NCI-H82 treated with DMSO at 0.1 percent for 48 hours (cell line): ENCODE measurements at regions not wholly inside any gene's neighbourhood (a gene's known extent, or its start where the extent isn't known, plus 50 kb on each side); places are given as distances from the start of the nearest gene placed in this dataset.
"Not testable (repeated sequence)": the region's sequence is repeated elsewhere in the genome, so short reads cannot be mapped to it uniquely, and the experiment has no call there.

Experiments used
- DNase-seq: peaks from one replicate; lab custom pipeline; 2025; ENCODE audit not compliant: unreplicated experiment; lab: John Stamatoyannopoulos, UW

- no peak for DNase-seq
Measured at GRCh38 chr1:173341971-173342370, 134.8 kb upstream of the TNFSF4 start.

- no peak for DNase-seq
Measured at GRCh38 chr1:173342736-173343135, 134.4 kb upstream of the PRDX6 start.

DNA sequence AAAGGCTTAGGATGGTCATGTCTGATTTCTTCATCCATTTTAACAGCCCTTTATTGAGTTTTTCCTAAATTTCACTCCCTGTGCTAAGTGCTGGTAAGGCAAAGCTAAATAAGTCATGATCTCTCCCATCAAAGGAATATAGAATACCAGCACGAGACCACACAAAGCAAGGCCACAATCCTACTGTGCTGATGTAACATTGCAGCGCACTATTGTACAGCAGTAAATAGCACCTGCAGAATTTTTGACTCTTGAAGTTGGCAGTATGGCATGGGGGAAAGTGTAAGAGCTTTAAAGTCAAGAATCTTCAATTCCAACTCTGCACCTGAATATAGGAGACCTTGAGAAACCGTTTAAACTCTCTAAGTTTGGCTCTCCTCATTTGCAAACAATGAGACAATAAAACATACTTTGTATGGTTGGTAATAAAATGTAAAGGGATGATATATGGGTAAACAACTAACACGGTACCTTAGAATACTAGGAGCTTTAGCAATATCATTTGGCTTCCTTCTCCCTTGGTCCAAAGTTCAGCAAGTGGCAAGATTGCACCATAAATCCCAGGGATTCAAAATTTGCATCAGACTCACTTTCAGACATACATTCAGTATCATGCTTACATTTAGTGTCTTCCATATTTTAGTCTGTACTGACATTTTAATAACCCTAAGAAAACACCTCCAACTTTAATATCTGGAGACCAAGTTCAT, 132.9 kb upstream of the PRDX6 start:
- no peak for DNase-seq

DNA sequence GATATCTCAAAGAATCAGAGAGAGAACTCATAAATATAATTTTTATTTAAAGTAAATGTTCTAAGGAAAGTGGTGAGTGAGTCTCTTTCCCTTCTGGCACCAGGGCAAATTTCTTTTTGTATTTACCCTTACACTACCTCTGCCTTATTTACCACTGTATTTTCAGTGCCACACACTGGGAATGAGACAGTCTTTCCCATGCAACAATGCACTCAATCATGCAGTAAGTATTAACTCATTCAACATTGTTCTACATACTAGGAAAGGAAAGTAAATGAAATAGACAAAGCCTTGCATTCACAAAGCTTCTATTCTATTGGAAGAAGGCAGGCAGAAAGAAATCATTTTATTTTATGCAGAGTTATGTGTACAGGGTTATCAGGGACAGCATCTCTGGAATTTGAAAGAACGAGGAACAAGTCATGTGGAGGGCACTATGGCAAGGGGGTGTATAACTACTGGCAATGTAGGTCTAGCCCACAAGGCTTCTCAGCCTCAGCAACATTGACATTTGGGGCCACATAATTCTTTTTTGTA, 129.8 kb upstream of the PRDX6 start:
- no peak for DNase-seq

DNA sequence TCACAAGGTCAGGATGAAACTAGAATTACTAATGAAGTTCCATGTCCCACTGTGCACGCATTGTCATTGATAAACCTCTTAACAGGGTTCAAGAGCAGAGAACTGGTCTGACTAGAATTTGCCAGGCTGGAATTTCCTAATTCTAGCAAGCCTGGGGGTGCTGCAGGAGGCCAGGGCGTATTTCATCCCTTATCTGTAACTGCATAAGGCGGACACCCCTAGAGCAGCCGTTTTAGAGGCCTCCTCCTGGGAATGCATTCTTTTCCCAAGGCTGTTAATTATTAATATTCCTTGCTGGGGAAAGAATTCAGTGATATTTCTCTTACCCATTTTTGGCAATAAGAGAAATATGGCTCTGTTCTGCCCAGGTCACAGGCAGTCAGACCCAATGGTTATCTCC, 124.5 kb upstream of the PRDX6 start:
- not testable (repeated sequence) for DNase-seq

DNA sequence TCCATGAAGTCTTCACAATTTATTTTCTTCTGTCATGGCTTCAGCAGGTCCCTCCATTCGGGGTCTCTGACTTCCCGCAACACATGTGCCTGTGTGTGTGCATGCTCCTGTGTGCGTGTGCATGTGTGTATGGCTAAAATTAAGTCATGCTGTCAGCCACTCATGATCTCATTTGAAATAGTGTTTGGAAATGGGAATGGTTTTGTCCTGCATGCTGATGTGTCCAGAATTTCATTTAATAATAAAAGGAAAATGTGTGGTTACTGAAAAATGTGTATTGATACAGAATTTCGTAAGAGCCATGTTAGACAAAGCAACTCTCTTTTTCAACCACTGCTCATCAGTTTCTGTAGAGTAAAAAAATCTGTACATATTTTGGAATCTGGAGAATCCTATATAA, 123.8 kb upstream of the PRDX6 start:
- no peak for DNase-seq

DNA sequence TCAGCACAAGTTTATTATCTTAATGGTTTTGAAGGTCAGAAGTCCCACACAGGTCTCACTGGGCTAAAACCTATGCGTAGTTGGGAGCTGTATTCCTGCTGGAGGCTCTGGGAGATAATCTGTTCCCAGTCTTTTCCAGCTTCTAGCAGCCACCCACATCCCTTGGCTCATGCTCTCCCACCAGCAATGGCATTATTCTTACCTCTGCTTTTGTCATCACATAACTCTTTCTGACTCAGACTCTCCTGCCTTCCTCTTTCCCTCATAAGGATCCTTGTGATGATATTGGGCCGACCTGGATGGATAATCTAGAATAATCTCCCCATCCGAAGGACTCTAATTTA, 122.2 kb upstream of the PRDX6 start:
- no peak for DNase-seq

DNA sequence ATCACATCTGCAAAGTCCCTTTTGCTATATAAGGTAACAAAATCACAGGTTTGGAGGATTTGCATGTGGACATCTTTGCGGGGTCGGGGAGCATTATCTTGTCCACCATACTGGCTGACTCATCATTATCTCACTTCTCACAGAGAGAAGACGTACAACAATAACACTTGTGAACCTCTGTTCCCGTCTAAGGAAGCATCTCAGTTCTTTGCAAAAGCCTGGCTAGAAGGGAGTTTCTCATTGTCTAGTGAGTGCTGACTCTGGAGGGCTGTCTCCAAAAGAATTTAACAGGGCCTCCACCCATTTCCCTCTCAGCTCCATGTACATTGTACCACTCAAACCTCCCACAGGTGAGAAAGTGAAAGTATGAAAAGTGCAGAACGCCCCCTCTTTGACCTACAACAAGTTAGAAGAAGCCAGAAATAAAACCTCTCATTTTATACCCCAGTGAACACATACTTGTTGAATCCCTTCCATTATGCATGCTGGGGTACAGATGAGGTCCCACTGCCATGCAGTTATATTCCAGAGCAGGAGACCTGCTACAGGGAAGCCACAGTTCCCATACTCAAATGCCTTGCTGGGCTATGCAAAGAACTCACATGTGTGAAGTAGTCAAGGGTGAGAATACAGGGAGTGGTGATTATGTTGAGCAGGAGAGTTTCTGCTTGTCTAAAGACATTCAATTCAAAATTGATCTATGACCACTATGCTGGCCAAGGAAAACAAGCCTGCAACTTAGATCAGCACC, 121.7 kb upstream of the PRDX6 start:
- DNase-seq, result no peak

DNA sequence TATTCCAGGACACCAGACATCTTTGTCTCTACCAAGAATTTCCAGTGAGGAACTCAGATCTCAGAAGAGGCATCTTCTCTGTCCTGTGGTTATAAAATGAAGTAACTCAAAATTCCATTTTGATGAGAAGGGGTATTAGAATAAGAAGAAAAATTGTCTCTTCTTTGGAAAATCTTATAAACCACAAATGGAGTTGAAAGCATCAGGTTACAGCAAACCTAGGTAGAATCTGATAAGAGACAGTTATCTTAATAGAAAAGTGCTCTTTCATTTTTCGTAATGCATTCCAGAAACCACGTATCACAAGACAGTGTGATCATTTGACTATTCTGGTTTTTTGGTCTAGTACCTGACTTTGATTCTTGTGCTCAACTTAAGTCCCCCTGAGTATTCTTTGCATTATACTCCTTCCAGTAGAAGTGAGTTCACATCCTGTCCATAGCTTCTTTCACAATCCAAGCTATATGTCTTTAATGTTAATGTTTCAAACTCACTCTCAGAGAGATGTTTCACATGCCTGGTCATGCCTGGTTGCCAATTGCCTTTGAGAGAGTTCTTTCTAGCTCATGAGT, 120.9 kb upstream of the PRDX6 start:
- DNase-seq, result no peak

DNA sequence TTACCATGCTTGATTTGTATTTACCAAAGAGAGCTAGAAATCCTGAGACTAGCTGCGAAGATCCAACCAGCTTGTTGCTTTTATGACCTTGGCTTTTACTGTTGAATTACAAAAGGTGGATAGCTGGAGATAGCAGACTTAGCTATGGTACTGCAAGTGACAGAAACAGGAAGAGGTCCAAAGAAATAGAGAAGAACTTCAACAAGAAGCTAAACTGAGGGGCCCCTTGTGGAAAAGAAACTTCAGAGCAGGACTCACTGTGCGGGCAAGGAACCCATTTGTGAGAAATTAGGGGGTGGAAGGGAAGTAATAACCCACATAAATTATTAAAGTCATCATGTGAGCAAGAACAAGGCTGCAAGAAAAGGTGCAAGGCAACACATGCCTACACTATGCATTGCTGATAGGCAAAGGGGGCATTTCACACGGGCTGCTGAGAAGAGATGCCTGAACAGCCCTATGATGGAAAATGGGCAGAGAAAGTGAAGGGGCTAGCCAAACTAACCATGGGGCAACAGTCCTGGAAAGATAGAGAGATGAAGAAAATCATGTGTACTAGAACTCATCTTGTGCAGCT, 116.6 kb upstream of the PRDX6 start:
- DNase-seq, result no peak

DNA sequence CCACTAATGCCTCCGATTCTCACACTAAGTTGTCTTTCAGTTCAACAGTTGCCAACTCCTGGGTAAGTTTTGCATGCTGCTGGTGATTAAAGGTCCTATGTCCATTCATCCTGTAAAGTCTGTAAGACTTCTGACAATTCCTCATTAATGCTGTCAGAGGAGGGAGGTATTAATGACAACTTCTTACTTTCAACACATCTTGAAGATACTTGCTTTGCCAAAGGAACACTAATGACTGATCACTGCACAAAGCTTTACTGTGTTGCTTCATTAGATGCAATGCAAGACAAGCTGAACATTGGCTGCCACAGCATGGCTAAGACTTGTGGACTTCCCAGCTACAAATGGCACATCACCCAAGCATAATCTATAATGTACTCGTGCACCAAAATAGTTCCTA, 114.6 kb upstream of the PRDX6 start:
- DNase-seq, result no peak

GRCh38 chr1:173364827-173365226, 112.3 kb upstream of the PRDX6 start:
- no peak for DNase-seq

GRCh38 chr1:173365341-173365740, 111.8 kb upstream of the PRDX6 start:
- no peak for DNase-seq

- DNase-seq, result no peak
Measured at GRCh38 chr1:173367136-173367535, 110.0 kb upstream of the PRDX6 start.

- DNase-seq, result not testable (repeated sequence)
Measured at GRCh38 chr1:173370586-173370985, 106.5 kb upstream of the PRDX6 start.

GRCh38 chr1:173376065-173376464, 101.1 kb upstream of the PRDX6 start:
- DNase-seq, result not testable (repeated sequence)

DNA sequence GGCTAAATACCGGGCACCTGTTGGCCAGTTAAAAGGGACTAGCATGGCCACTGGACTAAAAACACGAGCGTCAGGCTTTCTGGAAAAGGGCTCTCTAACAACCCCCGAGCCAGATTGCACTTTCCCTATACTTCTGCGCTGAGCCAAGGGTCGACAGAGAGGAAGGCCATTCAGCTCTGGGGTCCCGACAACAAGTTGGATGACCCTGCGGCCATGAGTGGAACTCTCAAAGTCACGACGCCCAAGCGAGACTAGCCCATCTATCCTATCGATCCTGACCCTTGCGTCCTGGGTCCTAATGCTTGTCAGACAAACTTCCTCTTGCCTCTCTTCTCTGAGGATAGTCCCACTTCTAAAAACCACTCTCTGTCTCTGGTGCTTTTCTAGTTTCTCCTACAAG, 99.9 kb upstream of the PRDX6 start:
- no peak for DNase-seq

GRCh38 chr1:173383351-173383750, 93.8 kb upstream of the PRDX6 start:
- no peak for DNase-seq

DNA sequence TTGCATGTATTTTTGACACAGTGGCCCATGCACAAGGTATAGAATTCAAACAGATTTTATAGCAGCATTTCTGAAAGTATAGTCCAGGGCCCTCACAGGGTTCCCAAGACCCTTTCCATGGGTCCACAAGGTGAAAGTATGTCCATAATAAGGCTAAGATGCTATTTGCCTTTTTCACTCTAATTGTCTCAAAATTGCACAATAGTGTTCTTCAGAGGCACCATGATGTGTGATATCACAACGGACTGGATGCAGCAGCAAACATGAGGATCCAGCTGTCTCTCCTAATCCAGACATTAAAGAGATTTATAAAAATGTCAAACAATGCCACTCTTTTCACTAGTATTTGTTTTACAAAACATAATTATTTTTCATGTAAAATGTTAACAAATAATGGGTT, 88.8 kb upstream of the PRDX6 start:
- DNase-seq, result no peak

GRCh38 chr1:173392895-173393658, 84.1 kb upstream of the PRDX6 start:
- no peak for DNase-seq

DNA sequence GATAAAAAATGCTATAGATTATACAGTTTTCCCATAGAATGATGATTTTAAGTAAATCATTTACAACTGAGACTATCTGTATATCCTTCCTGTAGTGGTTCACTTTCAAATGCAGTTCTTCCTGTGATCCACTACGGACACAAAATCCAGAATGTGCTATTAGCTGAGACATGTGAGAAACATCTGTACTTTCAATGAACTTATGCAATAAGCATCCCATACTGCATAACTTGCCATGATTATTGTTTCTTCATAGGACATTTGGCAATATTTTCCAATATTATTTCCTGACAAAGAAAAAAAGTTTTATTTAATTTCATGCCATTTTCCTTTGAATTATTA, 83.5 kb upstream of the PRDX6 start:
- no peak for DNase-seq
